ENCODE measurements at regions not wholly inside any gene's neighbourhood (a gene's known extent, or its start where the extent isn't known, plus 50 kb on each side); places are given as distances from the start of the nearest gene placed in this dataset.

DNA sequence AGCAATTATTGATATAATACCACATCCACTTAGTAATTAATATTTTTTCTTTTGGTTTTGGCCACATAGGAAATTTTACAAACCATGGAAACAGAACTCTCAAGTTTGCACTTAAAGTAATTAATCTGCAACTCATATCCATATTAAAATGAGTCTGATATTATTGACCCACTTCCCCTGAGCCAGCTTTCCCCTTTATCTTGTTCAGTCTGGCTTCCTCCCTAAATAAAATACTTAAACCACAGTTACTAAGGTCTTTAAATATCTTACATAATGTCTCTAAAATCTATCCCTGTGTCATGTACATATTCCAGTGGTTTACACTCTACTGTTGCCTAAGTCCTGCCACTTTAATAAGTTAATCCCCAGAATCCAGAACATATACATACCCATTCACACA lies 564.9 kb upstream of the FSHR start:
- H3K4me1 Mint-ChIP-seq = no peaks in the 10 kb centered on the region
- Histone ChIP-seq H3K27ac (ENCODE audit: low read length in 2 of 2) (no peak overlapping the region), H3K4me3 (ENCODE audit: control extremely low read depth in 1 of 5, extremely low read depth in 1 of 5, insufficient read depth in 1 of 5, low read depth in 2 of 5, low read length in 4 of 5) (no peak overlapping the region), H3K4me1 (ENCODE audit: control insufficient read depth in 2 of 2, insufficient read depth in 2 of 2, low read length in 2 of 2) (no peaks in the 10 kb centered on the region), H3K9ac (ENCODE audit: low read length) (no peak overlapping the region), H4K20me1 (ENCODE audit: control insufficient read depth, insufficient read depth, low read length, poor library complexity, severe bottlenecking) (no peaks in the 10 kb centered on the region), H2AFZ (ENCODE audit: insufficient read depth, low read depth, low read length, poor library complexity, severe bottlenecking) (no peak overlapping the region), H3K36me3 (replicated peaks in 1 of 2; ENCODE audit: control extremely low read depth in 1 of 2, control insufficient read depth in 1 of 2, extremely low read depth in 1 of 2, insufficient read depth in 2 of 2, low read length in 1 of 2) (no peaks in the 10 kb centered on the region), H3K79me2 (ENCODE audit: control insufficient read depth, insufficient read depth, low read length) (no peaks in the 10 kb centered on the region), H3K4me2 (replicated peaks; ENCODE audit: low read depth, low read length, poor library complexity, severe bottlenecking) (no peak overlapping the region), H3K27me3 (replicated peaks in 1 of 4; ENCODE audit: control extremely low read depth in 1 of 4, control insufficient read depth in 3 of 4, insufficient read depth in 4 of 4, low read length in 3 of 4) (no peaks in the 10 kb centered on the region), H3K9me3 (ENCODE audit: control extremely low read depth in 1 of 3, control insufficient read depth in 2 of 3, insufficient read depth in 1 of 3, low read length in 2 of 3) (no peaks in the 10 kb centered on the region)
- DNase-seq = no peak
- ChIA-PET POLR2A (no interaction called here), CTCF (no interaction called here)
- intact Hi-C loops (cut with micrococcal nuclease) = no loop called here
- no peak for ATAC-seq (ENCODE audit: low read depth)
- H3K27ac Mint-ChIP-seq = no peak overlapping the region
- no peaks in the 10 kb centered on the region for H3K9me3 Mint-ChIP-seq (ENCODE audit: insufficient read depth)
- TF ChIP-seq EZH2 (IDR thresholded peaks at IDR 0.05; ENCODE audit: borderline replicate concordance, insufficient read depth, low read depth, low read length, poor library complexity, severe bottlenecking) = no peak
- TF ChIP-seq, protein P1, sequence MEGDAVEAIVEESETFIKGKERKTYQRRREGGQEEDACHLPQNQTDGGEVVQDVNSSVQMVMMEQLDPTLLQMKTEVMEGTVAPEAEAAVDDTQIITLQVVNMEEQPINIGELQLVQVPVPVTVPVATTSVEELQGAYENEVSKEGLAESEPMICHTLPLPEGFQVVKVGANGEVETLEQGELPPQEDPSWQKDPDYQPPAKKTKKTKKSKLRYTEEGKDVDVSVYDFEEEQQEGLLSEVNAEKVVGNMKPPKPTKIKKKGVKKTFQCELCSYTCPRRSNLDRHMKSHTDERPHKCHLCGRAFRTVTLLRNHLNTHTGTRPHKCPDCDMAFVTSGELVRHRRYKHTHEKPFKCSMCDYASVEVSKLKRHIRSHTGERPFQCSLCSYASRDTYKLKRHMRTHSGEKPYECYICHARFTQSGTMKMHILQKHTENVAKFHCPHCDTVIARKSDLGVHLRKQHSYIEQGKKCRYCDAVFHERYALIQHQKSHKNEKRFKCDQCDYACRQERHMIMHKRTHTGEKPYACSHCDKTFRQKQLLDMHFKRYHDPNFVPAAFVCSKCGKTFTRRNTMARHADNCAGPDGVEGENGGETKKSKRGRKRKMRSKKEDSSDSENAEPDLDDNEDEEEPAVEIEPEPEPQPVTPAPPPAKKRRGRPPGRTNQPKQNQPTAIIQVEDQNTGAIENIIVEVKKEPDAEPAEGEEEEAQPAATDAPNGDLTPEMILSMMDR (IDR thresholded peaks at IDR 0.05) = no peak
- no peak overlapping the region for H3K4me3 Mint-ChIP-seq
- H3K27me3 Mint-ChIP-seq = no peaks in the 10 kb centered on the region

DNA sequence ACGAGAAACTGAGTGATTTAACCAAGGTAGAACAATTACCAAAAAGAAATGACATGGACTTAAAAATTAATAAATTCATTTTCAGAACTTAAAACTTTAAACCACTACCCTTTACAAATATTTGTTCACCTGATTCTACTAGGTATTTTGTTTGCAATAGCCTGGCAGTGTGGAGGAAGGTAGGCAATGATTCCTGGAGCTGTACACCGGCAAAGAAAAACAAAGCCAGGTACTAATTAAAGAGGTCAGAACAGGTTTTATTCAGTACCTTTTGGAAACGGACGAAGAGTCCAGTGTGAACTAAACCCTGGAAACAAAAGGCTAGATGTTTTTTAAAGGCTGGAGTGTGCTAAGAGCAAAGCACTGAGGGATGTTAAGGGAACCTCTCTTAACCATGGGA lies 561.3 kb upstream of the FSHR start:
- H4K20me1 ChIP-seq (ENCODE audit: control insufficient read depth, insufficient read depth, low read length, poor library complexity, severe bottlenecking) = no peaks in the 10 kb centered on the region

More for the DNA sequence above, 561.3 kb upstream of the FSHR start:
- H3K36me3 ChIP-seq (replicated peaks in 1 of 2; ENCODE audit: control extremely low read depth in 1 of 2, control insufficient read depth in 1 of 2, extremely low read depth in 1 of 2, insufficient read depth in 2 of 2, low read length in 1 of 2) = no peaks in the 10 kb centered on the region
- WGBS (ENCODE audit: insufficient coverage) = 100% methylated on average over 1 of the region's 4 CpGs
- no peaks in the 10 kb centered on the region for H3K4me1 ChIP-seq (ENCODE audit: control insufficient read depth in 2 of 2, insufficient read depth in 2 of 2, low read length in 2 of 2)
- H3K4me2 ChIP-seq (replicated peaks; ENCODE audit: low read depth, low read length, poor library complexity, severe bottlenecking) = no peak overlapping the region
- DNase-seq (no peak), ATAC-seq (ENCODE audit: low read depth) (no peak)
- Mint-ChIP-seq H3K27me3 (no peaks in the 10 kb centered on the region), H3K4me1 (no peaks in the 10 kb centered on the region), H3K4me3 (no peak overlapping the region), H3K27ac (no peak overlapping the region), H3K9me3 (ENCODE audit: insufficient read depth) (no peaks in the 10 kb centered on the region)
- H3K79me2 ChIP-seq (ENCODE audit: control insufficient read depth, insufficient read depth, low read length) = no peaks in the 10 kb centered on the region
- intact Hi-C loops (cut with micrococcal nuclease) = no loop called here
- TF ChIP-seq, protein P1 (IDR thresholded peaks at IDR 0.05) = no peak
- H3K27ac ChIP-seq (ENCODE audit: low read length in 2 of 2) = no peak overlapping the region
- ChIA-PET CTCF (no interaction called here), POLR2A (no interaction called here)
- no peak overlapping the region for H3K4me3 ChIP-seq (ENCODE audit: control extremely low read depth in 1 of 5, extremely low read depth in 1 of 5, insufficient read depth in 1 of 5, low read depth in 2 of 5, low read length in 4 of 5)
- peaks cover 0 to 4% (median 0%) of the 10 kb centered on the region in 3 donors for H3K9me3 ChIP-seq (ENCODE audit: control extremely low read depth in 1 of 3, control insufficient read depth in 2 of 3, insufficient read depth in 1 of 3, low read length in 2 of 3)
- H2AFZ ChIP-seq (ENCODE audit: insufficient read depth, low read depth, low read length, poor library complexity, severe bottlenecking) = no peak overlapping the region
- no peaks in the 10 kb centered on the region for H3K27me3 ChIP-seq (replicated peaks in 1 of 4; ENCODE audit: control extremely low read depth in 1 of 4, control insufficient read depth in 3 of 4, insufficient read depth in 4 of 4, low read length in 3 of 4)
- no peak overlapping the region for H3K9ac ChIP-seq (ENCODE audit: low read length)

All from B cell (primary cell).